HK-2 (cell line): ENCODE measurements at regions not wholly inside any gene's neighbourhood (a gene's known extent, or its start where the extent isn't known, plus 50 kb on each side); places are given as distances from the start of the nearest gene placed in this dataset.
"Not testable (repeated sequence)": the region's sequence is repeated elsewhere in the genome, so short reads cannot be mapped to it uniquely, and the experiment has no call there.

ENCODE experiments used
- DNase-seq: peaks from one replicate; pipeline ENCODE4 v3.0.0-alpha.2; 2018; ENCODE audit not compliant: unreplicated experiment

DNA sequence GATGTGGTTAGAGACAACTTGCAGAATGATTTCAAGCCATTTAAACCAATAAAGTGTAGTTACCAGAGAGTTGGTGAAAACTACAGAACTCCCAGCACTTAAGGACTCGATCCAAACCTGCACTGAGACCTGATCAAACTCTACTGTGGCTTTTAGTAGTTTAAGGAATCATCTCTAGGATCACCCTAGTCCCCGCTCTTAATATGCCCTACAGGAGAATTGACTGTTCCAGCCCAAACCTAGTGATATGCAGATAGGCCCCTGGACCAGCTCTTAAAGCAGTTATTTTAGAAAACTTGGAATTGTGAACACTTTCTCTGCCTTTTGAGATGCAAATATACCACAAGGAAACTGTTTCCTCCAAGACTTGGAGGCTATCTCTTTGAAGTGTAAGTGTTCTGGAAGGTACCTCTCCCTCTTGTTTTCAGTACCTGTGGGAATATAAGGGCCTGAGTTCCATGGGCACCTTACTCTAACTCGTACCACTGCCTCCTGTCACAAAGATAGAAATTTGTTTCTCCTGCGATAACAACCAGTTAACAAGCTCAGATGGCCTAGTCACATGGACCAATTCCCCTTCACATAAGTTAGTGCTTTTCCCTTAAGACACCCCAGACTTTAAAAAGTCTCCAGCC lies 1367.2 kb upstream of the SLC39A10 start:
- no peak for DNase-seq

DNA sequence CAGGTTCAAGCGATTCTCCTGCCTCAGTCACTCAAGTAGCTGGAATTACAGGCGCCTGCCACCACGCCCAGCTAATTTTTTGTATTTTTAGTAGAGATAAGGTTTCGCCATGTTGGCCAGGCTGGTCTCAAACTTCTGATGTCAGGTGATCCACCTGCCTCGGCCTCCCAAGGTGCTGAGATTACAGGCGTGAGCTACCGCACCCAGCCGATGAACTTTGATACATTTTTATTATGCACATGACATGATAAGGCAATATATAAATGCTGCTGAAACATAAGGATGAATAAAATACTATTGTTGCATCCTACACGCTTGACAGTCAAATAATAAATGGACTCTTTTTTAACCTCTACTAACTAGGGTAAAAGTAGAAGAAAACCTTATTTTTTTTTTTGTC lies 1380.4 kb upstream of the SLC39A10 start:
- not testable (repeated sequence) for DNase-seq

- DNase-seq: no peak
Measured at GRCh38 chr2:194271293-194271961, 1385.6 kb upstream of the SLC39A10 start.

GRCh38 chr2:194270648-194271047 lies 1386.4 kb upstream of the SLC39A10 start:
- no peak for DNase-seq

- DNase-seq: no peak
Measured at GRCh38 chr2:194264586-194264985, 1392.4 kb upstream of the SLC39A10 start.

DNA sequence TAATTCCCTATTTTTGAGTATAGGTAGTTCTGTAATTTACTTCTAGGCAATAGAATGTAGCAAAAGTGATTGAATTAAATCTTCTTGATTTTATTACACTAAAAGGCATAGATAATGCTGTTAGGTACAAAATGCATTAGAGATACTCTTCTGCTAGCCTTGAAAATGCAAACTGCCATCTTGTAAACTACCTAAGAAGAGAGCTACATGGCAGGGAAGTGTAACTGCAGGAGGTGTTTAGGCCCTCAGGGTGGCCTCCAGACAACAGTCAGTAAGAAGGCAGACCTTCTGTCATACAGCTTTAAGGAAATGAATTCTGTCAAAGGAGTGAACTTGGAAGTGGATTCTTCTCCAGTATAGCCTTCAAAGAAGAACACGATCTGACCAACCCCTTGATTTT lies 1396.8 kb upstream of the SLC39A10 start:
- DNase-seq: no peak

DNA sequence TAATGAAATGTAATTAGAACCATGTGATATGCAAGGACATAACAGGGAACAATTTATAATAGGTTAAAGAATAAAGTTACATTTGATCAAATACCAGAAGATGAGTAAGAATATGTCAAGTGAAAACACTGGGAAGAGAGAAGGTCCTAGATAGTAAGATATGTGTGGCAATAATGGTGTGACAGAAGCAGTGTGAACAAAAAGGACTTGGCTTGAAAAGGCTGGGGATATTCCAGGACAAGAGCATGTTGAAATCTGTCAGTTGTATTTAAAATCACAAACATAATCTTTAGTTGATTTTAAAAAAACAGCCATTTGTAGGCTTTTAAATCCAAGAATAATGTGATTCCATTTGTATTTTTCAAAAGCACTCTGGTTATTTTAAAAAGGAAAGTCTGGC lies 1399.9 kb upstream of the SLC39A10 start:
- DNase-seq: no peak

- DNase-seq: no peak
Measured at GRCh38 chr2:194253528-194254259, 1403.3 kb upstream of the SLC39A10 start.

DNA sequence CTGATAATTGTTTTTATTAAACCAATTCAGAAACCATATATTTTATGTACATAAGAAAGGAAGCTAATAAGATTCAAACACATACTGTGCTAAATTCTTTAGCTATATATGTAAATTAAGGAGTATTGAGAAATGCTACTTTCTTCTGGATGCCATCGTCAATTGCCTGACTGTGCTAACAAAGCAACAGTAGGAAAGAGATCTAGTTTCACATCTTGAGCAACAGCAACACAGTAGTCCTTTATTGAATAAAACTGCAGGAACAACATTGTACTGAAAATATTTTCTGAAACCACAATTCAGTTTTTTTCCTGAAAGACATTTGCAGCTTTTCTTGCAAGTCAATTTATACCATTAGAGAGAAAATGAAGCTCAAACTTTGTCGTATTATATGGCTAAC lies 1404.9 kb upstream of the SLC39A10 start:
- DNase-seq: no peak

DNA sequence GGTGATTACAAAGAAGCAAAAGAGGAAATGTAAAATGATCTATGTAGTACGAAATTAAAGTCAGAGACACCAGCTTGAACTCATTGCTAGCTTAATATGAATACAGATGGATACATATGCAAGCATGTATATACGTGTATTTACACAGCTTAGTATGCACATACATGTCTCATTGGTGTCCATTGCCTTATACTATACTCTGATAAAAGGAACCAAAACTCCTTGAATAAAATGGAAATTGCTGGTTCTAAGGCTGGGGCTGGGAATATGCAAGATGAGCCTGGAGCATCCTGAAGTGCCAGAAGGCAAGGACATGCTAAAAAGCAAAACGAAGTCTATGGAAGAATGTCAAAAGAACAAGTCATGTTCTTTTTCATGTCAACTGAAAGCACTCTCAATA lies 1424.4 kb upstream of the SLC39A10 start:
- no peak for DNase-seq

DNA sequence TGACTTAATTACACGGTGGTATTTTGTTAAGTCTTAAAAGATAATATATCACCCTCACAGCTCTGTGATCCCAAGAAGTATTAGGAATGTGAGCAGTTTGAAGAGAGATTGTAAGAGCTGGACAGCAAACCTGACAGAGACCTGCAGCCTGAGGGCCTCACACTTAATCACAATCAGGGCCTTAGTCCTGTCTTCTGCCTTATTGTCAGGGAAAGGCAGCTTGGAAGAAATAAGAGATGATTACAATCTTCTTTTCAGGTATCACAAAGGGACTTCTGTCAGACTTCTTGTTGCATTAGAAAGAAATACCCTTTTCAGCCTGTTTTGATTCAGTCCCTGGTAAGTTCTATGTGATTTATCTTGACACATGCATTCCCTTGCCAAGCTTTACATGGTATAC lies 1433.8 kb upstream of the SLC39A10 start:
- DNase-seq: no peak

GRCh38 chr2:194214192-194214591 lies 1442.8 kb upstream of the SLC39A10 start:
- DNase-seq: no peak

GRCh38 chr2:194205568-194206227 lies 1451.3 kb upstream of the SLC39A10 start:
- DNase-seq: no peak

- DNase-seq: no peak
Measured at GRCh38 chr2:194203898-194204297, 1453.1 kb upstream of the SLC39A10 start.

- DNase-seq: no peak
Measured at GRCh38 chr2:194182888-194183287, 1474.1 kb upstream of the SLC39A10 start.

DNA sequence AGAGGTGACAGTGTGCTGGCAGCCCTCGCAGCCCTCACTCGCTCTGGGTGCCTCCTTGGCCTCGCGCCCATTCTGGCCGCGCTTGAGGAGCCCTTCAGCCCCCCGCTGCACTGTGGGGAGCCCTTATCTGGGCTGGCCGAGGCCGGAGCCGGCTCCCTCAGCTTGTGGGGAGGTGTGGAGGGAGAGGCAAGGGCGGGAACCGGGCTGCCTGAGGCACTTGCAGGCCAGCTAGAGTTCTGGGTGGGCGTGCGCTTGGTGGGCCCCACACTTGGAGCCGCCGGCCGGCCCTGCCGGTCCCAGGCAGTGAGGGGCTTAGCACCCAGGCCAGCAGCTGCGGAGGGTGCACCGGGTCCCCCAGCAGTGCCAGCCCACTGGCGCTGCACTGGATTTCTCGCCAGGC lies 1480.9 kb upstream of the SLC39A10 start:
- no peak for DNase-seq

- DNase-seq: peak; percentile 14
Measured at GRCh38 chr2:194166818-194167217, 1490.2 kb upstream of the SLC39A10 start.

- no peak for DNase-seq
Measured at GRCh38 chr2:194155431-194155830, 1501.6 kb upstream of the SLC39A10 start.

DNA sequence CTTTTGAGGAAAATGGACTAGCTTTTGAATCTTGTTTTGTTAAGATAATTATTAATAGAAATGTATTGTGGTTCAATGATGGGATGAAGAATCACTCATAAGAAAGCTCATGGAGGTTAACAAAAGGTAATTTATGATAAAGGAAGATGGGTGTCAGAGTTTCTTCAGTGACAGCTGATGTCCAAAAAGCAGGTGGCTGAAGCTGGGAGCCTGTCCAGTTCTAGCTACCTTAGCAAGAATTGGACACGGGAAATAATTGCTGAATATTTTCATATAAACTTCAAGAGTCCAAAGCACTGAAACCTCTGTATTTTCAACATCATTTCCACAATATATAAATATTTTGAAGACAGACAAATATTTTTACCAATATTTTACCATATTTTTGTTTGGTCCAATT lies 1505.8 kb upstream of the SLC39A10 start:
- DNase-seq: no peak

DNA sequence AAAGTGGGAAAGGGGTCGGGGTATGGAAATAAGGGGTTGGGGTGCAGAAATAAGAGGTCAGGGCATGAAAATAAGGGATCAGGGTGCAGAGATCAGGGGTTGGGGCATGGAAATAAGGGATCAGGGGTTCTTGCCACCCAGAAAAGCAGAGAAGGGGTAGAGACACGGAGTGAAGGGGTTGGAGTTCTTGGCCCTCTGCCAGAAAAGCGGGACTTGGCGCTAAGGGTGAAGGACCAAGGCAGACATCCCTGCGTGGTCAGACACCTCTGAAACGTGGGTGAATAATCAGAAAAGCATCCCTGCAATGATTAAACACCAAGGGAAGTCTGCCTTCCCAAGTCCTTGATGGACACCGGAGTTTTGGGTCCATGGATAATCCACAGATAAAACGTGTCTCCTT lies 1521.6 kb upstream of the SLC39A10 start:
- no peak for DNase-seq

- no peak for DNase-seq
Measured at GRCh38 chr2:194128810-194129209, 1528.2 kb upstream of the SLC39A10 start.

DNA sequence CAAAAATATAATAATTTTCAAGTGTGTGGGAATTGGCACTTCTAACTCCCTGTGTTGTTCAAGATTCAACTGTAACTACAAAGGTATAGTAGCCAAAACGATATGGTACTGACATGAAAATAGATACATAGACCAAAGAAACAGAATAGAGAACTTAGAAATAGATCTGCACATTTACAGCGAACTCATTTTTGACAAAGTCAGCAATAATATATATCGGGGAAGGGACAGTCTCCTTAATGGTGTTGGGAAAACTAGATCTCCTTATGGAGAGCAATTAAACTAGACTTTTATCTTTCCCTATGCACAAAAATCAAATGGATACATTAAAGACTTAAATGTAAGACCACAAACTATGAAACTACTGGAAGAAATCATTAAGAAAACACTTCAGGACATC lies 1530.6 kb upstream of the SLC39A10 start:
- DNase-seq: no peak

GRCh38 chr2:194116861-194117260 lies 1540.2 kb upstream of the SLC39A10 start:
- no peak for DNase-seq
